HEK293 (cell line): ENCODE measurements at regions not wholly inside any gene's neighbourhood (a gene's known extent, or its start where the extent isn't known, plus 50 kb on each side); places are given as distances from the start of the nearest gene placed in this dataset.

Source experiments
- CTCF ChIA-PET: fragments of 350-600 bp; formaldehyde crosslinking; extraction: SDS; loops from one replicate; lab custom pipeline; 2021; ENCODE audit warnings: antibody characterized with exemption; lab: Yijun Ruan, JAX
- POLR2A ChIA-PET: fragments of 300-600 bp; formaldehyde crosslinking; extraction: SDS; loops from one replicate; lab custom pipeline; 2020; ENCODE audit warnings: antibody characterized with exemption, inconsistent platforms; lab: Yijun Ruan, JAX
- H3K27ac ChIP-seq: fragments of 200-500 bp; sonication (Bioruptor generic); 2 replicates; pipeline ENCODE4 v1.5.1; 2014; ENCODE audit warnings: low read depth, low read length, control low read depth, inconsistent platforms; ENCODE audit errors: extremely low read depth
- H3K36me3 ChIP-seq, 2 experiments: fragments of 200-500 bp in 1 of 2; sonication (Bioruptor generic) in 1 of 2; 1 replicate in 1 of 2; 2 replicates in 1 of 2; pipeline ENCODE4 v1.5.1; 2014 to 2017; ENCODE audit warnings: inconsistent platforms in 2 of 2, low read length in 2 of 2; ENCODE audit not compliant: control insufficient read depth in 2 of 2, insufficient read depth in 1 of 2
- H3K4me1 ChIP-seq: fragments of 200-500 bp; sonication (Bioruptor generic); 2 replicates; pipeline ENCODE4 v1.5.1; 2014; ENCODE audit warnings: mild to moderate bottlenecking, low read length, inconsistent platforms; ENCODE audit not compliant: control insufficient read depth, insufficient read depth
- H3K4me3 ChIP-seq: 2 replicates; pipeline ENCODE4 v1.5.1; 2011; ENCODE audit warnings: low read depth, mild to moderate bottlenecking, control low read depth, low read length, moderate library complexity
- H3K9me3 ChIP-seq: fragments of 200-500 bp; sonication (Bioruptor generic); 2 replicates; pipeline ENCODE4 v1.5.1; 2014; ENCODE audit warnings: low read depth, low read length, inconsistent platforms; ENCODE audit not compliant: control insufficient read depth, insufficient read depth
- ATF2 ChIP-seq: fragments of 450-650 bp; formaldehyde crosslinking; IDR thresholded peaks from 2 replicates; pipeline ENCODE4 v1.5.1; 2016; ENCODE audit warnings: missing biosample characterization, missing genetic modification characterization, low read depth
- GLI4 ChIP-seq: fragments of 450-650 bp; formaldehyde crosslinking; IDR thresholded peaks from 2 replicates; pipeline ENCODE4 v1.5.1; 2016; ENCODE audit warnings: missing biosample characterization, missing genetic modification characterization
- MEIS1 ChIP-seq: sonication (generic); formaldehyde crosslinking; IDR thresholded peaks from 2 replicates; pipeline ENCODE4 v1.8.1; 2022; ENCODE audit warnings: missing genetic modification reagents, mild to moderate bottlenecking, borderline replicate concordance
- OVOL3 ChIP-seq: fragments of 450-650 bp; formaldehyde crosslinking; IDR thresholded peaks from 2 replicates; pipeline ENCODE4 v1.5.1; 2016; ENCODE audit warnings: missing biosample characterization, missing genetic modification characterization
- PATZ1 ChIP-seq: fragments of 450-650 bp; formaldehyde crosslinking; IDR thresholded peaks from 2 replicates; pipeline ENCODE4 v1.5.1; 2016; ENCODE audit warnings: missing biosample characterization, missing genetic modification characterization
- RBAK ChIP-seq: fragments of 450-650 bp; formaldehyde crosslinking; IDR thresholded peaks from 2 replicates; pipeline ENCODE4 v1.5.1; 2016; ENCODE audit warnings: missing biosample characterization, missing genetic modification characterization
- SETDB1 ChIP-seq: IDR thresholded peaks from one replicate; pipeline ENCODE4 v1.6.1; 2017; ENCODE audit warnings: mild to moderate bottlenecking, low read length, moderate library complexity, mixed read lengths; ENCODE audit not compliant: insufficient read length
- YY2 ChIP-seq: fragments of 450-650 bp; formaldehyde crosslinking; IDR thresholded peaks from 2 replicates; pipeline ENCODE4 v1.5.1; 2016; ENCODE audit warnings: missing biosample characterization, missing genetic modification characterization
- ZBTB17 ChIP-seq: fragments of 450-650 bp; formaldehyde crosslinking; IDR thresholded peaks from 2 replicates; pipeline ENCODE4 v1.5.1; 2016; ENCODE audit warnings: missing biosample characterization, missing genetic modification characterization
- ZBTB44 ChIP-seq: fragments of 450-650 bp; IDR thresholded peaks from 2 replicates; pipeline ENCODE4 v1.5.1; 2018; ENCODE audit warnings: missing biosample characterization, mild to moderate bottlenecking, missing genetic modification characterization
- ZNF133 ChIP-seq: fragments of 450-650 bp; formaldehyde crosslinking; IDR thresholded peaks from 2 replicates; pipeline ENCODE4 v1.5.1; 2016; ENCODE audit warnings: missing biosample characterization, missing genetic modification characterization
- ZNF184 ChIP-seq: fragments of 450-650 bp; IDR thresholded peaks from 2 replicates; pipeline ENCODE4 v1.5.1; 2018; ENCODE audit warnings: missing biosample characterization, mild to moderate bottlenecking, missing genetic modification characterization
- ZNF292 ChIP-seq: fragments of 450-650 bp; formaldehyde crosslinking; IDR thresholded peaks from 2 replicates; pipeline ENCODE4 v1.5.1; 2016; ENCODE audit warnings: low read depth, missing biosample characterization, missing genetic modification characterization, borderline replicate concordance
- ZNF404 ChIP-seq: fragments of 450-650 bp; formaldehyde crosslinking; IDR thresholded peaks from 2 replicates; pipeline ENCODE4 v1.5.1; 2017; ENCODE audit warnings: missing biosample characterization, missing genetic modification characterization
- ZNF423 ChIP-seq: fragments of 450-650 bp; formaldehyde crosslinking; IDR thresholded peaks from 2 replicates; pipeline ENCODE4 v1.5.1; 2016; ENCODE audit warnings: missing biosample characterization, missing genetic modification characterization
- ZNF473 ChIP-seq: fragments of 450-650 bp; formaldehyde crosslinking; IDR thresholded peaks from 2 replicates; pipeline ENCODE4 v1.5.1; 2017; ENCODE audit warnings: missing biosample characterization, missing genetic modification characterization
- ZNF585B ChIP-seq: fragments of 450-650 bp; formaldehyde crosslinking; IDR thresholded peaks from 2 replicates; pipeline ENCODE4 v1.5.1; 2016; ENCODE audit warnings: missing biosample characterization, missing genetic modification characterization
- ZNF776 ChIP-seq: fragments of 450-650 bp; formaldehyde crosslinking; IDR thresholded peaks from 2 replicates; pipeline ENCODE4 v1.5.0; 2017; ENCODE audit warnings: missing biosample characterization, missing genetic modification characterization, borderline replicate concordance
- ZNF785 ChIP-seq: fragments of 450-650 bp; formaldehyde crosslinking; IDR thresholded peaks from 2 replicates; pipeline ENCODE4 v1.5.1; 2016; ENCODE audit warnings: missing biosample characterization, missing genetic modification characterization
- ZNF837 ChIP-seq: fragments of 450-650 bp; formaldehyde crosslinking; IDR thresholded peaks from 2 replicates; pipeline ENCODE4 v1.5.1; 2016; ENCODE audit warnings: missing biosample characterization, missing genetic modification characterization
- ZSCAN23 ChIP-seq: fragments of 450-650 bp; formaldehyde crosslinking; IDR thresholded peaks from 2 replicates; pipeline ENCODE4 v1.5.1; 2016; ENCODE audit warnings: missing biosample characterization, missing genetic modification characterization
- TF ChIP-seq, protein P1 (sequence below): fragments of 450-650 bp; formaldehyde crosslinking; IDR thresholded peaks from 2 replicates; pipeline ENCODE4 v1.5.1; 2016; ENCODE audit warnings: missing biosample characterization, missing genetic modification characterization
- TF ChIP-seq, protein P2 (sequence below): fragments of 450-650 bp; formaldehyde crosslinking; IDR thresholded peaks from 2 replicates; pipeline ENCODE4 v1.5.1; 2016; ENCODE audit warnings: missing biosample characterization, missing genetic modification characterization
- TF ChIP-seq, protein P3 (sequence below): fragments of 450-650 bp; formaldehyde crosslinking; IDR thresholded peaks from 2 replicates; pipeline ENCODE4 v1.5.1; 2016; ENCODE audit warnings: missing biosample characterization, missing genetic modification characterization

DNA sequence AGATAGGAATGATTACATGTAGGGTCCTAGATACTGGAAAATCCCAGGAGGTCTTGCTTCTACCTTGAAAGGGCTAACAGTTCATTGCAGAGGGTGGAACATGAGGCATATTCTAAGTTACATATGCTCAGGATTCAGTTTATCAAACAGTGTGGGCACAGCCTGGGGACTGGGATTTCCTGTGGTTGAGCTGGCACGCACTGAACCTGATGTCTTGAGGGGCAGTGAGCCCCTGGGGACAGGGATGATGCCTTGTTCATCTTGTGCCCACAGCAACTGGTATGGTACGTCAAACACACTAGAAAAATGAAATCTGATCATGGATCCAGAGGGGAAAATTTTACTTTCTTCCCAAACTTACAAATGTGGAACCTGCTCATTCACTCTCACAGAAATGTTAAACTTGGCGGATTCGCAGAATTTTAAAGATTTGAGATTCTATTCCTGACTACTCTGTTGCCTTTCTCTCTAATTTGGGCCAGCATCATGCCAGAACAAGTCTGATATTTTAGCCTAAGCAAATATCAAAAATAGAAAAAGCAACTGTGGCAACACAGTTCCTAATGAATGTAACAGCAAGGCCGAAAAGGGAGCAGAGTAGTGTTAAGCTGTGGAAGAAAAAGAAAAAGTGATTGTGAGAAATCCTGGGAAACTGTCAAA is 68.2 kb upstream of the COL24A1 start (continued):
- no peak for TF ChIP-seq ATF2 (tag by site-specific recombination)
- no peak for TF ChIP-seq ZSCAN23 (tag by site-specific recombination)
- TF ChIP-seq, protein P1, sequence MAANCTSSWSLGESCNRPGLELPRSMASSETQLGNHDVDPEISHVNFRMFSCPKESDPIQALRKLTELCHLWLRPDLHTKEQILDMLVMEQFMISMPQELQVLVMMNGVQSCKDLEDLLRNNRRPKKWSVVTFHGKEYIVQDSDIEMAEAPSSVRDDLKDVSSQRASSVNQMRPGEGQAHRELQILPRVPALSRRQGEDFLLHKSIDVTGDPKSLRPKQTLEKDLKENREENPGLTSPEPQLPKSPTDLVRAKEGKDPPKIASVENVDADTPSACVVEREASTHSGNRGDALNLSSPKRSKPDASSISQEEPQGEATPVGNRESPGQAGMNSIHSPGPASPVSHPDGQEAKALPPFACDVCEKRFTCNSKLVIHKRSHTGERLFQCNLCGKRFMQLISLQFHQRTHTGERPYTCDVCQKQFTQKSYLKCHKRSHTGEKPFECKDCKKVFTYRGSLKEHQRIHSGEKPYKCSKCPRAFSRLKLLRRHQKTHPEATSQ = no peak
- no peak for TF ChIP-seq ZNF184 (tag by site-specific recombination)

DNA sequence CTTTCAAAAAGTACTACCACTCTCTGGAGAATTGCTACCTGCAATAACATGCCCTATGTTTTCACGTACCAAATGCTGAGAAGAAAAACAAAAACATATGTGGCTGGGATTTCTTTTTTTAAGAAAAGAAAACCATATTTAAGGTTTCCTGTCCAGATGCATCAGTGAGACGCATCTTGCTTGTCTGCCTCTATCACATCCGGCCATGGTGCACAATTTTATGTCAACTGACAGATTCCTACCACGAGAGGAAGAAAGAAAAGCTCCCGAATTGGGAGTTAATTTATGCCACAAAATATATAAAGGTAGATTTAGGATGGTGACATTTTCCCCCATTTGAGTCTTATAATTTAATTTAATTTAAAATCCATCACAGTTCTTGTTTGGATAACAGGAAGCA is 62.3 kb upstream of the COL24A1 start:
- H3K27ac ChIP-seq = no peak overlapping the region
- TF ChIP-seq ZNF292 (tag by site-specific recombination) (no peak), ZNF423 (tag by site-specific recombination) (no peak), ZBTB17 (tag by site-specific recombination) (no peak), RBAK (tag by site-specific recombination) (no peak), SETDB1 (no peak), ZNF776 (tag by site-specific recombination) (no peak), ZNF404 (tag by site-specific recombination) (no peak), ZNF585B (no peak)
- ChIA-PET CTCF (no interaction called here), POLR2A (no interaction called here)
- H3K9me3 ChIP-seq = no peaks in the 10 kb centered on the region
- no peaks in the 10 kb centered on the region for H3K4me1 ChIP-seq
- H3K36me3 ChIP-seq = no peaks in the 10 kb centered on the region
- H3K4me3 ChIP-seq = no peak overlapping the region

DNA sequence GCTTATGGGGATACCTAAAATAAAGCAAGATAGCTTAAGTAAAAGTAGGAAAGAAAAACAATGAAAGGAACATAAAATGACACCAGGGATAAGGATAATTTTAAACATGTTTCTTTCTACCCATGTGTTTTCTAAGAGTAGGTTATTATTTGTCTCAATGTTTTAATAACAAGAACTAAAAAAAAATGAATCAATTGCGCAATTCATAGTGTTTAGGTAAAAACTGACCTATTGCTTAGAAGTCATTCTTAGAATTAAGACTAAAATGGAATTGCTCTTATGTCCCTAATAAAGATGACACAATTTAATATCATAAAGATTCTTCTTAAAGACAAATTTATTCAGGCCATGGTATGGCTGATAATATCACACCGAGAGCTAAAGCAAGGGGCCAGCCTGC is 58.0 kb upstream of the COL24A1 start:
- POLR2A ChIA-PET = no interaction called here
- Histone ChIP-seq H3K27ac (no peak overlapping the region), H3K9me3 (no peaks in the 10 kb centered on the region), H3K4me3 (no peak overlapping the region), H3K4me1 (no peaks in the 10 kb centered on the region), H3K36me3 (no peaks in the 10 kb centered on the region)
- CTCF ChIA-PET = no interaction called here
- no peak for TF ChIP-seq ZBTB44 (tag by site-specific recombination)
- no peak for TF ChIP-seq ZNF473
- no peak for TF ChIP-seq ZNF785 (tag by site-specific recombination)
- TF ChIP-seq, protein P2, sequence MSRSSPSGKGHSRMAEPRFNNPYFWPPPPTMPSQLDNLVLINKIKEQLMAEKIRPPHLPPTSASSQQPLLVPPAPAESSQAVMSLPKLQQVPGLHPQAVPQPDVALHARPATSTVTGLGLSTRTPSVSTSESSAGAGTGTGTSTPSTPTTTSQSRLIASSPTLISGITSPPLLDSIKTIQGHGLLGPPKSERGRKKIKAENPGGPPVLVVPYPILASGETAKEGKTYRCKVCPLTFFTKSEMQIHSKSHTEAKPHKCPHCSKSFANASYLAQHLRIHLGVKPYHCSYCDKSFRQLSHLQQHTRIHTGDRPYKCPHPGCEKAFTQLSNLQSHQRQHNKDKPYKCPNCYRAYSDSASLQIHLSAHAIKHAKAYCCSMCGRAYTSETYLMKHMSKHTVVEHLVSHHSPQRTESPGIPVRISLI (tag by site-specific recombination) = no peak
- no peak for TF ChIP-seq ZNF837
- TF ChIP-seq MEIS1 (CRISPR knock-in tag) = no peak
- no peak for TF ChIP-seq OVOL3
- no peak for TF ChIP-seq RBAK (tag by site-specific recombination)
- no peak for TF ChIP-seq PATZ1 (tag by site-specific recombination)
- TF ChIP-seq ZNF133 (tag by site-specific recombination) = no peak
- TF ChIP-seq, protein P3, sequence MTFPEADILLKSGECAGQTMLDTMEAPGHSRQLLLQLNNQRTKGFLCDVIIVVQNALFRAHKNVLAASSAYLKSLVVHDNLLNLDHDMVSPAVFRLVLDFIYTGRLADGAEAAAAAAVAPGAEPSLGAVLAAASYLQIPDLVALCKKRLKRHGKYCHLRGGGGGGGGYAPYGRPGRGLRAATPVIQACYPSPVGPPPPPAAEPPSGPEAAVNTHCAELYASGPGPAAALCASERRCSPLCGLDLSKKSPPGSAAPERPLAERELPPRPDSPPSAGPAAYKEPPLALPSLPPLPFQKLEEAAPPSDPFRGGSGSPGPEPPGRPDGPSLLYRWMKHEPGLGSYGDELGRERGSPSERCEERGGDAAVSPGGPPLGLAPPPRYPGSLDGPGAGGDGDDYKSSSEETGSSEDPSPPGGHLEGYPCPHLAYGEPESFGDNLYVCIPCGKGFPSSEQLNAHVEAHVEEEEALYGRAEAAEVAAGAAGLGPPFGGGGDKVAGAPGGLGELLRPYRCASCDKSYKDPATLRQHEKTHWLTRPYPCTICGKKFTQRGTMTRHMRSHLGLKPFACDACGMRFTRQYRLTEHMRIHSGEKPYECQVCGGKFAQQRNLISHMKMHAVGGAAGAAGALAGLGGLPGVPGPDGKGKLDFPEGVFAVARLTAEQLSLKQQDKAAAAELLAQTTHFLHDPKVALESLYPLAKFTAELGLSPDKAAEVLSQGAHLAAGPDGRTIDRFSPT = no peak
- no peak for TF ChIP-seq ZNF776 (tag by site-specific recombination)
- TF ChIP-seq GLI4 = no peak
- no peak for TF ChIP-seq YY2
